Activated CD8-positive, alpha-beta memory T cell treated with anti-CD3 and anti-CD28 coated beads for 1 hour (primary cell): ENCODE measurements at regions not wholly inside any gene's neighbourhood (a gene's known extent, or its start where the extent isn't known, plus 50 kb on each side); places are given as distances from the start of the nearest gene placed in this dataset.

ENCODE experiments used
- DNase-seq, 2 donors: peaks; one replicate each; pipeline ENCODE4 v3.0.0-alpha.2; 2020; ENCODE audit warnings: low read depth in 1 of 2; ENCODE audit errors: extremely low read depth in 1 of 2

GRCh38 chr10:47246406-47247147, 53.4 kb upstream of the GDF10 start:
- no peak for DNase-seq

DNA sequence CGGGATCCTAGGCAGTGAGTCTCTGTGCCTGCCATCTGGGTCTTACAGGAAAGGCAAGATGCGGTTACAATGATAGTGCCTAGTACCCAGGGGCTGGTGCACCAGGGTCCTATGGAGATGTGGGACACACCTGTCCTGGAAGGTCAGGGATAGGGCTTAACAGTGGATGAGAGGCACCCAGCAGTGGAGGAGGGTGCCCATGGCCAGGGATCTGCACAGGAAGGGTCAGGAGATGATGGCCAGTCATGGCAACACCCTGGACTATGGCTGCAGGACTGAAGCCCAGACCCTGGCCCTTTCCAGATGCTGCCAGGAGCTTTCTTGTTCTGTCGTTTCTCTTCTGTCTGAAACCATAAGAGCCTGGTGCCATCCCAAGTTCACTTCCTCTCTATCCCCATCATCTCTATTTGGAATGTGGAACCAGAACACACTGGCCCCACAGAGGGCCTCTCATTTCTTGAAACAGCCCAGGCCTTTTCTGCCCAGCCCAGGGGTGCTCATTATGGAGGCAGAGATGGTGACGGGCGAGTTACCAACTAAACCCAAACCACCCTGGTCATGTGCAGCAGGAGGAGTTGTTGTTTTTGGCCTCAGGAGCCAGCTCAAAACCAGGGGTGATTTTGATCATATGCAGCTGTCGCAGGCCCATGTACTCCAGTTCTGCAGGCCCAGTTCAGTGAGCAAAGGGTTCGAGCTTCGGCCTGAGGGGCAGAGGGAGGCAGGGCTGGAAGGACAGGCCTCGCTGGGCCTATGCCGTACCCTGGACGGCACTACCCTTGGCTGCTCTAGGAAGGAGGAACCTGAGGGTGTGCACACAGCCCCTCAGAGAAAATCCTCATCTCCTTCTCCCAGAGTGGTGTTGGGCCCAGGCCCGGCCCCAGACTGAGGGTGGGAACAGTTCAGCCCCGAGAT, 52.6 kb upstream of the GDF10 start:
- no peak for DNase-seq

DNA sequence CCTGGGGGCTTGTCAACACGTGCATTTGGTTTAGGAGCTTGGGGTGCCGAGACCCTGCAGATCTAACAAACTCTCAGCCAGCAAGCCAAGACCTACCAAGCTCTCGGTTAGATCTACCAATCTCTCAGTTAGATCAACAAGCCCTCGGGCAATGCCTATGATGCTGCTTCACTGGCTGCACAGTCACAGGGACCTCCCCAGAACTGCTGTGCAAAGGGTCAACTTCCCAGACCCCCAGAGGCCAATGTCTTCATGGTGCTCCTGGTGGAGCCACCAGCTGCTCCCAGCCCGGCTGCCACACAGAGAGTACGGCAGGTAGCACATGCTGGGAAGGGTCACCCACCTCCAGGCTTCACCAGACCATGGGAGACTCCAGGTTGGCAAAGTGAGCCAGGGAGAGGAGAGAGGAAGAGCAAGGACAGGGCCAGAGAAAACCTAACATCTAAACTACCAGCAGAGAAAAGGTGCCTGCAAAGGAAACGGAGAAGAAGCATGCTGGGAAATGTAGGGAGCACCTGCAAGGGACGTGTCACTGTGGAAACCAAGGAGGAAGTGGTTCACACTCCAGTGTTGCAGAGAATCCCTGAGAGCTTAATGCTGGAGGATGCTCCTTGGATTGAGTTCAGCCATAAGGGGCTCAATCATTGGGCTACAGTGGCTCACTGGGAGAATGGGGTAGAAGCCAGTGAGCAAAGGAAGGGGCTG, 51.5 kb upstream of the GDF10 start:
- no peak for DNase-seq

GRCh38 chr10:47249881-47250280, 50.1 kb upstream of the GDF10 start:
- DNase-seq: no peak
